Endometrial microvascular endothelial cells (primary cell): ENCODE measurements at regions not wholly inside any gene's neighbourhood (a gene's known extent, or its start where the extent isn't known, plus 50 kb on each side); places are given as distances from the start of the nearest gene placed in this dataset.
"Not testable (repeated sequence)": the region's sequence is repeated elsewhere in the genome, so short reads cannot be mapped to it uniquely, and the experiment has no call there.

Experiments
- in situ Hi-C: cut with HindIII; loops from 2 replicates; pipeline ENCODE4 v1.10.0; 2017; ENCODE audit warnings: low sequenced_read_pairs, low pct_unique_long_range_greater_than_20kb; ENCODE audit errors: inconsistent ontology term

- in situ Hi-C loops: no loop called here
Measured at GRCh38 chr2:234355021-234355720, 141.7 kb downstream of the ARL4C start.

DNA sequence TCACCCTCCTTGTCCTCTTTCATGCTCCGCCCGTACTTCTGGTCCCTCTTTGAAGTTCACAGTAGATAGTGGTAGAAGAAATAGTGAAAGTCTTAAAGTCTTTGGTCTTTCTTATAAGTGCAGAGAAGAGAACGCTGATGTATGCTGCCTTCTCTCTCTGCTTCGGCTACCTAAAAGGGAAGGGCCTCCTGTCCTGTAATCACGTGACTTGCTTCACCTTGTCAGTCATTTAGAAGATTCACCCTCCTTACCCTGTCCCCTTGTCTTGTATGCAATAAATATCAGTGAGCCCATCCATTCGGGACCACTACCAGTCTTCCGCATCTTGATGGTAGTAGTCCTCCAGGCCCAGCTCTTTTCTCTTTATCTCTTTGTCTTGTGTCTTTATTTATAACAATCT is 144.6 kb downstream of the ARL4C start:
- in situ Hi-C loops: no loop called here

DNA sequence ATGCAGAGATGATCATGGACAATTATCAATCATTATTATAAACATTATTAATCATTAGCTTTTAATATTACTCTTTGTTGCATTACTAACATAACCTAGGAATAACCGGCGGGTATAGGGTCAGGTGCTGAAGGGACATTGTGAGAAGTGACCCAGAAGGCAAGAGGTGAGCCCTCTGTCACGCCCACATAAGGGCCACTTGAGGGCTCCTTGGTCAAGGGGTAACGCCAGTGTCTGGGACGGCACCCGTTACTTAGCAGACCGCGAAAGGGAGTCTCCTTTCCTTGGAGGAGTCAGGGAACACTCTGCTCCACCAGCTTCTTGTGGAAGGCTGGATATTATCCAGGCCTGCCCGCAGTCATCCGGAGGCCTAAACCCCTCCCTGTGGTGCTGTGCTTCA is 145.0 kb downstream of the ARL4C start:
- in situ Hi-C loops: not testable (repeated sequence)

DNA sequence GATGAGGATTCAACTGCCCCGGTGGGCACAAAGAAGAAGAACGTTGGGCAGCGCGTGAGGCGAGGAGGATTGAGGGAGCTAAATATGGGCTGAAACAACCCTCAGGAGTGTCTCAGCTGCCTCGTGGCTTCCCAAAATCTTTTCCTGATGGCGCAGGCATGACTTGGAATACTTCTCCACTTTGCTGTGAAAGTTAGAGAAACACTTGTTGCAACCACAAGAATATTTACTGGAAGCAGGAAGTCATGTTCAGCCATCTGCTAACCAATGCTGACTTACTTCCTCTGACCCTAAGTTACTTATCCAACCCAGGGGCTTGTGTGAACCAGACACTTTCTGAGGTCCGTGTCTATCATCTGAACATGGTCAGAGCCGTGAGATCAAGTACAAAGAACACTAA is 148.8 kb downstream of the ARL4C start:
- in situ Hi-C loops: no loop called here

- in situ Hi-C loops: no loop called here
Measured at GRCh38 chr2:234345921-234346320, 151.0 kb downstream of the ARL4C start.

GRCh38 chr2:234344012-234344411 is 152.9 kb downstream of the ARL4C start:
- in situ Hi-C loops: no loop called here

DNA sequence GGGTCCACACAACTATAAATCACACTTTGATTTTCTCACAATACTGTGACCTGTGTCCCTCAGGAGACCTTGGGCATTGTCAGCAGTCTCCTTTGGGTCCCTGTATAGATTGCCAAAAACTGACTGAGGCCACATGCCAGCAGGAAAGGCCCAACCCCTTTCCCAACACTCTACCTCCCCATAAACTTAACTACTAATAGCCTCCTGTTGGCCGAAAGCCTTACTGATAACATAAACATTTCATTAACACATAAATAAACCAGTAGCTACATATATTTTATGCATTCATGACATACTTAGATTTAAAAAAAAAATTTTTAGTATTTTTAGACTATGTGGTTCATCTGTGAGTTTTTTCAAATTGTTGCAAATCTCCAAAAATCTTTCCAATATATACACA is 153.5 kb downstream of the ARL4C start:
- in situ Hi-C loops: no loop called here

GRCh38 chr2:234341306-234341985 is 155.4 kb downstream of the ARL4C start:
- in situ Hi-C loops: no loop called here

DNA sequence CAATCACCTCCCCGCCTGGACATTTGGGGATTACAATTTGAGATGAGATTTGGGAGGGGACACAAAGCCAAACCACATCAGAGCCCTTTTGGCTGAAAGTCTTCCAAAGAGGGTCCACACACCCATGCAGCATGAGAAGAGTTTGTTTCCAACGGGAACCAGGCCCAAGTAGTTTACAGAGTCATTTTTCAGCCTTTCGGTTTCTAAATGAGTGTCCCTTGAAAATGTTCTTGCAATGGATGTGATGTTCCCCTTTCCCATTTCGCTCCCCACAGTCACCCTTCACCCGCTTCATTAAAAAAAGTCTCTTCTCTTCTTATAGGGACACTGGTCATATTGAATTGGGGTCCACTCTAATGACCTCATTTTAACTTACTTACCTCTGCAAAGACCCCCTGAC is 157.4 kb downstream of the ARL4C start:
- in situ Hi-C loops: no loop called here

GRCh38 chr2:234339011-234339410 is 157.9 kb downstream of the ARL4C start:
- in situ Hi-C loops: no loop called here

- in situ Hi-C loops: no loop called here
Measured at GRCh38 chr2:234335661-234336228, 161.1 kb downstream of the ARL4C start.

- in situ Hi-C loops: no loop called here
Measured at GRCh38 chr2:234334756-234335155, 162.1 kb downstream of the ARL4C start.

- in situ Hi-C loops: no loop called here
Measured at GRCh38 chr2:234334151-234334550, 162.7 kb downstream of the ARL4C start.

DNA sequence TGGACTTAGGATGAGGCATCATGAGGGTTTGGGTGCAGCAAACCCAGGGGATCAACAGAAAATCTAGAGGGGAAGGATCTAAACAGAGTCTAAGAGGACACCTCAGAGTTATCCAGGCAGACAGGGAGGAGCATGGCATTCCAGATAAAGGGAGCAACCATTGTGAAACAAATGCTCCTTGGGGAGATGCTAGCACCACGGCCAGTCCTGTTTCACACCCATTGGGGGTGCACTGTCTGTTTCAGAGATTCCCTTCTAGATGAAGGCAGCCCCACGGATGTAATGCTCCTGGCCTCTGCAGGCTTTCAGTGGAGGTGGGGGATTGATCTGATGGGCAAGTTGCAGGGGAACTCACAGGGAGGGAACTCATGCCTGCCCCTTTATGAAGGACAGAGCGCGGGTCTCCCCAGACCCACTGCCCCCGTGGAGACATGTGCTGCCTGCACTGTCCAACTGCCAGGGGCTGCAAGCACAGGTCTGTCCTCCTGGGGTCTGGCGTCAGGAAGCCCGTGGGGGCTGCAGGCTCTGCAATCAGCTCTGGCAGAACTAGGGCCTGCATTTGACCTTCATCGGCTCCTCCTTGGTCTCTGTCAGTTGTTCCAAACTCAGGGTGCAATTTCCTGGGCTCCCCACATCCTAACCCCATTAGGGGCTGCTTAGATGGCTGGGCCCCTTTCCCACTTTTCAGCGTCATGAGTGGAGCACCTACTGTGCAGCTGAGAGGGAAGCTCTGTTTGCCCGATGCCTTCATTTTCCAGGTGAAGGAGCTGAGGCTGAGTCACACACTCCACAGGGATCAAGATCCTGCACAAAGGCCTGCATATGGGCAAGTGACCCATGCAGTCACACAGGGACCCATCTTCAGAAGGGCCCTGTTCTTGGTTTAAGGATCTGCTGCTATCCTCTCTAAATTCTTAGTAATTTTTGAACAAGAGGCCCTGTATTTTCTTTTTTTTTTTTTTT is 163.4 kb downstream of the ARL4C start:
- in situ Hi-C loops: no loop called here

- in situ Hi-C loops: no loop called here
Measured at GRCh38 chr2:234331966-234332365, 164.9 kb downstream of the ARL4C start.

DNA sequence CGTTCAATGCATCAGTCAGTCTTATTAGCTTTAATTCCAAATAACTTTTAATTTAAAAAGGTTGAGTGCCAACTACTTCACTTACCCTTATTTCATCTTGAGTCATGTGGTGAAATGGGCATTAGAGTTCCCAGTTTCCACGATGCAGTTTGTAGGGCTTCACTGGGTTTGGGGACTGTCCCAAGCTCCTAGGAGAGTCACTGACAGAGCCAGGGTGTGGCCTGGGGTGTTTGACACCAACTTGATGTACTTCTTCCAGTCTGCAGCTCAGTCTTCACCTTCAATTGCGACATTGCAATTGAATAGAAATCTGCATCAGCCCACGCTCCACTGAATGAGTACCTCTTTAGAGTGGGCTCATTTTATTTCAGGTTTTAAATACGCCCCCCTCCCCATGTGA is 165.3 kb downstream of the ARL4C start:
- in situ Hi-C loops: no loop called here

DNA sequence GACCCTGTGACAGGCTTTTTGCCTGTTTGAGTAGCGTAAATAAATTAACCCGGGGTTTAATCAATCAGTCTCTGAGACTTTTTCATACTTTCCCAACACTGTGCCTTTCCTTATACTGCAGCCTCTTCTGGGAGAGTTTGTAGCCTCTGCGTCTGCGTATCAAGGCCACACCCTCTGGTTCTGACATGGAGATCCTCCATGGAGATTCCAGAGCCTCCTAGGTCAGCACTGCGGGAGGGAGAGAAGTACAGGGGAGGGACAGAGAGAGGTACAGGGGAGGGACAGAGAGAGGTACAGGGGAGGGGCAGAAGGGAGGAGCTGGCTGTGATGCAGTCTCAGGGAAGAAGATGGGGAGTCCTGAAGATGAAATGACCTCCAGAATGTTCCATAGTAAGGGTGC is 166.0 kb downstream of the ARL4C start:
- in situ Hi-C loops: no loop called here

DNA sequence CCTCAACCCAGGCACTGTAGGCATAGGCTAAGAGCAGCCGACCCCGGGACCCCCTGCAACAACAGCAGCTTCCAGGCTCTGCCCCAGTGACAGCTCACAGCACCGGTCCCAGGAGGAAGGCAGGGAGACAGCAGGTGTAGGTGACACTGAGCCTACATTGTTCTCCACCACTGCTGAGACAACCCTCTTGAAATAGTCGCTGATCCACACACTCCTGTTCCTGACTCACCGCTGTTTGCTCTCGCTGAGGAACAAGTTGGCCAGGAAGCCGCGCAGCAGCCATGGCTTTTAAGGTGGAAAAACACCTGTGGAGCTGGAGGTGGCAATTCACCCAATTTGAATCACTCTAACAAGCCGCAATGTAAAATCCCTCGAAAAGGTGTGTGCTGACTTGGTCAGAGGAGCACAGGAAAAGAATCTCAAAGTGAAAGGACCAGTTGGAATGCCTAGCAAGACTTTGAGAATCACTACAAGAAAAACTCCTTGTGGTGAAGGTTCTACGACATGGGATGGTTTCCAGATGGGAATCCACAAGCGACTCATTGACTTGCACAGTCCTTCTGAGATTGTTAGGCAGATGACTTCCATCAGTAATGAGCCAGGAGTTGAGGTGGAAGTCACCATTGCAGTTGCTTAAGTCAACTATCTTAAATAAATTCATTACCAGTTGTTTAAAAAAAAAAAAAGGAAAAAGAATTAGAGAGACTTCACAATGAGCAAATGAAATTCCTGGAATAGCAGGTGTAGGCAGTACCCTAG is 167.5 kb downstream of the ARL4C start:
- in situ Hi-C loops: no loop called here
